ENCODE measurements at regions not wholly inside any gene's neighbourhood (a gene's known extent, or its start where the extent isn't known, plus 50 kb on each side); places are given as distances from the start of the nearest gene placed in this dataset.

DNA sequence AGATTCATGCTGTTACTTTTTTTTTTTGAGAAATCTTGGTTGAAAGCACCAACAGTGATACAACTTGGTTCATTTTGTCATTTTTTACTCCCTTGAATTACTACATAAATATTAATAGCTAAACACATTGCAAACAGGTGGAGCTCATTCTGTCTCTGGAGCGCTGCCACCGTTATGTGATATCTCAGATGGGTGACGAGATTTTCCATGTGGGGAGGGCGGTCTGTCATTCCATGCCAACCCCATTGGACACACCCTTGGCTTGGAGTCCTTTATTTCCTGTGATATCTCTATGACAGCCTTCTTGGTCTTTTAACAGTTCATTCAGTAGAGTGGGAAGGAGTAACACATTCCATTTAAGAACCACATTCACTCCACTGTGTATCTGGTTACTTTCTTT lies 794.8 kb downstream of the SATB2 start:
- no peak for TF ChIP-seq EP300 (IDR thresholded peaks at IDR 0.05; ENCODE audit: borderline replicate concordance in 1 of 2, low read depth in 1 of 2, low read length in 1 of 2)
- TF ChIP-seq, protein P1, sequence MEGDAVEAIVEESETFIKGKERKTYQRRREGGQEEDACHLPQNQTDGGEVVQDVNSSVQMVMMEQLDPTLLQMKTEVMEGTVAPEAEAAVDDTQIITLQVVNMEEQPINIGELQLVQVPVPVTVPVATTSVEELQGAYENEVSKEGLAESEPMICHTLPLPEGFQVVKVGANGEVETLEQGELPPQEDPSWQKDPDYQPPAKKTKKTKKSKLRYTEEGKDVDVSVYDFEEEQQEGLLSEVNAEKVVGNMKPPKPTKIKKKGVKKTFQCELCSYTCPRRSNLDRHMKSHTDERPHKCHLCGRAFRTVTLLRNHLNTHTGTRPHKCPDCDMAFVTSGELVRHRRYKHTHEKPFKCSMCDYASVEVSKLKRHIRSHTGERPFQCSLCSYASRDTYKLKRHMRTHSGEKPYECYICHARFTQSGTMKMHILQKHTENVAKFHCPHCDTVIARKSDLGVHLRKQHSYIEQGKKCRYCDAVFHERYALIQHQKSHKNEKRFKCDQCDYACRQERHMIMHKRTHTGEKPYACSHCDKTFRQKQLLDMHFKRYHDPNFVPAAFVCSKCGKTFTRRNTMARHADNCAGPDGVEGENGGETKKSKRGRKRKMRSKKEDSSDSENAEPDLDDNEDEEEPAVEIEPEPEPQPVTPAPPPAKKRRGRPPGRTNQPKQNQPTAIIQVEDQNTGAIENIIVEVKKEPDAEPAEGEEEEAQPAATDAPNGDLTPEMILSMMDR (IDR thresholded peaks at IDR 0.05), result no peak
- no peak for TF ChIP-seq RCOR1 (IDR thresholded peaks at IDR 0.05; ENCODE audit: low read length)
- TF ChIP-seq MXI1 (IDR thresholded peaks at IDR 0.05; ENCODE audit: low read depth, low read length), result no peak
- TF ChIP-seq, protein P2, sequence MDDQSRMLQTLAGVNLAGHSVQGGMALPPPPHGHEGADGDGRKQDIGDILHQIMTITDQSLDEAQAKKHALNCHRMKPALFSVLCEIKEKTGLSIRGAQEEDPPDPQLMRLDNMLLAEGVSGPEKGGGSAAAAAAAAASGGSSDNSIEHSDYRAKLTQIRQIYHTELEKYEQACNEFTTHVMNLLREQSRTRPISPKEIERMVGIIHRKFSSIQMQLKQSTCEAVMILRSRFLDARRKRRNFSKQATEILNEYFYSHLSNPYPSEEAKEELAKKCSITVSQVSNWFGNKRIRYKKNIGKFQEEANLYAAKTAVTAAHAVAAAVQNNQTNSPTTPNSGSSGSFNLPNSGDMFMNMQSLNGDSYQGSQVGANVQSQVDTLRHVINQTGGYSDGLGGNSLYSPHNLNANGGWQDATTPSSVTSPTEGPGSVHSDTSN (IDR thresholded peaks at IDR 0.05), result no peak
- no peak for TF ChIP-seq EZH2phosphoT487 (IDR thresholded peaks at IDR 0.05; ENCODE audit: borderline replicate concordance, low read depth)
- TF ChIP-seq POLR2AphosphoS5 (IDR thresholded peaks at IDR 0.05; ENCODE audit: low read depth, low read length), result no peak
- TF ChIP-seq RAD21 (IDR thresholded peaks at IDR 0.05; ENCODE audit: low read length), result no peak
- TF ChIP-seq TEAD4 (IDR thresholded peaks at IDR 0.05; ENCODE audit: borderline replicate concordance, insufficient read depth), result no peak
- TF ChIP-seq, protein P3, sequence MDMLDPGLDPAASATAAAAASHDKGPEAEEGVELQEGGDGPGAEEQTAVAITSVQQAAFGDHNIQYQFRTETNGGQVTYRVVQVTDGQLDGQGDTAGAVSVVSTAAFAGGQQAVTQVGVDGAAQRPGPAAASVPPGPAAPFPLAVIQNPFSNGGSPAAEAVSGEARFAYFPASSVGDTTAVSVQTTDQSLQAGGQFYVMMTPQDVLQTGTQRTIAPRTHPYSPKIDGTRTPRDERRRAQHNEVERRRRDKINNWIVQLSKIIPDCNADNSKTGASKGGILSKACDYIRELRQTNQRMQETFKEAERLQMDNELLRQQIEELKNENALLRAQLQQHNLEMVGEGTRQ (IDR thresholded peaks at IDR 0.05; ENCODE audit: borderline replicate concordance, low read depth, low read length), result no peak
